Esophagus squamous epithelium (tissue), 5 donors: ENCODE measurements at regions not wholly inside any gene's neighbourhood (a gene's known extent, or its start where the extent isn't known, plus 50 kb on each side); places are given as distances from the start of the nearest gene placed in this dataset.

ENCODE experiments used
- DNase-seq: peaks from one replicate; lab custom pipeline; 2025; lab: John Stamatoyannopoulos, UW
- H3K27ac ChIP-seq, 4 donors: fragments of 200-600 bp; sonication (generic); one replicate each; pipeline ENCODE4 v1.5.1; 2016 to 2019; ENCODE audit warnings: mild to moderate bottlenecking in 1 of 4
- H3K27me3 ChIP-seq, 4 donors: fragments of 200-600 bp; sonication (generic); 1 replicate in 3 of 4; 2 replicates in 1 of 4; pipeline versions ENCODE4 v1.5.1 to v1.6.0; 2017 to 2021; ENCODE audit warnings: antibody characterized with exemption in 1 of 4
- H3K36me3 ChIP-seq, 3 donors: fragments of 200-600 bp; sonication (generic); one replicate each; pipeline ENCODE4 v1.5.1; 2016 to 2019
- H3K4me1 ChIP-seq, 3 donors: fragments of 200-600 bp; sonication (generic); one replicate each; pipeline ENCODE4 v1.5.1; 2017 to 2019
- H3K4me3 ChIP-seq, 4 donors: fragments of 200-600 bp; sonication (generic); 1 replicate in 3 of 4; 2 replicates in 1 of 4; pipeline ENCODE4 v1.5.1; 2016 to 2019; ENCODE audit warnings: mild to moderate bottlenecking in 2 of 4, moderate library complexity in 1 of 4
- H3K9me3 ChIP-seq, 3 donors: fragments of 200-600 bp; sonication (generic); one replicate each; pipeline ENCODE4 v1.5.1; 2016 to 2019
- POLR2A ChIP-seq, 4 donors: fragments of 450-650 bp; IDR thresholded peaks; one replicate each; pipeline ENCODE4 v1.6.1; 2017; ENCODE audit warnings: antibody characterized with exemption in 4 of 4, mild to moderate bottlenecking in 4 of 4, moderate library complexity in 3 of 4
- WGBS, 2 donors: methylation state at CpG; one replicate each; pipeline ENCODE4 v1.1.5; 2018; 5-methylcytosine and 5-hydroxymethylcytosine counted together
- intact Hi-C: fragments of 100-400 bp; cut with DNase I; formaldehyde crosslinking; loops from one replicate; pipeline ENCODE4 v1.15.0; 2022
- TF ChIP-seq, protein P1 (sequence below), 6 experiments: fragments of 450-650 bp in 4 of 6; fragments of 200-600 bp in 2 of 6; sonication (generic) in 2 of 6; IDR thresholded peaks; one replicate each; pipeline ENCODE4 v1.5.1; 2016 to 2019; ENCODE audit warnings: antibody characterized with exemption in 6 of 6, mild to moderate bottlenecking in 4 of 6, moderate library complexity in 4 of 6
- donor health status: DM: yes; HTN: yes; CAD: no.

DNA sequence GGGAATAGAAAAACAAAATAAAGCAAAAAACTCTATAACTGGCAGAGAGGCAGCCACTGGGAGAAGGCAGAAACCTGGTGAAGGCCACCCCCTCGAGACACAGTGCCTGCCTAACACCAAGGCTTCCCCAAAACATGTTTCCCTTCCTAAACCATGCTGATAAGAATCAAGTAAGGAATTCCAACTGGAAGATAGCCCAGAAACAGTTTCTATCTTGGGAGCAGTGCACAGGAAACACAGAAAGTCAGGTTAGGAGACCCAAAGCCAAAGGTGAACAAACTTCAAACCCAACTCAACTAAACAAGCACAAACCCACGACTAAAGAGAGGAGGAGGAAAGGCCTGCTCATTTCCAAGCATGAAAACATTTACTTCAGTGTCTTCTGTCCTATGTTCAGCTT lies 433.7 kb upstream of the RGS17 start:
- no peaks in the 10 kb centered on the region for H3K27me3 ChIP-seq
- no peaks in the 10 kb centered on the region for H3K36me3 ChIP-seq
- TF ChIP-seq, protein P1, sequence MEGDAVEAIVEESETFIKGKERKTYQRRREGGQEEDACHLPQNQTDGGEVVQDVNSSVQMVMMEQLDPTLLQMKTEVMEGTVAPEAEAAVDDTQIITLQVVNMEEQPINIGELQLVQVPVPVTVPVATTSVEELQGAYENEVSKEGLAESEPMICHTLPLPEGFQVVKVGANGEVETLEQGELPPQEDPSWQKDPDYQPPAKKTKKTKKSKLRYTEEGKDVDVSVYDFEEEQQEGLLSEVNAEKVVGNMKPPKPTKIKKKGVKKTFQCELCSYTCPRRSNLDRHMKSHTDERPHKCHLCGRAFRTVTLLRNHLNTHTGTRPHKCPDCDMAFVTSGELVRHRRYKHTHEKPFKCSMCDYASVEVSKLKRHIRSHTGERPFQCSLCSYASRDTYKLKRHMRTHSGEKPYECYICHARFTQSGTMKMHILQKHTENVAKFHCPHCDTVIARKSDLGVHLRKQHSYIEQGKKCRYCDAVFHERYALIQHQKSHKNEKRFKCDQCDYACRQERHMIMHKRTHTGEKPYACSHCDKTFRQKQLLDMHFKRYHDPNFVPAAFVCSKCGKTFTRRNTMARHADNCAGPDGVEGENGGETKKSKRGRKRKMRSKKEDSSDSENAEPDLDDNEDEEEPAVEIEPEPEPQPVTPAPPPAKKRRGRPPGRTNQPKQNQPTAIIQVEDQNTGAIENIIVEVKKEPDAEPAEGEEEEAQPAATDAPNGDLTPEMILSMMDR (IDR thresholded peaks at IDR 0.05): no peak
- TF ChIP-seq POLR2A (IDR thresholded peaks at IDR 0.05): no peak
- H3K27ac ChIP-seq: no peak overlapping the region
- H3K9me3 ChIP-seq: no peaks in the 10 kb centered on the region
- 13 to 17% methylated on average over 2 of the region's 2 CpGs for WGBS, 2 donors
- no peak for DNase-seq
- no peaks in the 10 kb centered on the region for H3K4me1 ChIP-seq
- intact Hi-C loops: no loop called here
- no peak overlapping the region for H3K4me3 ChIP-seq

DNA sequence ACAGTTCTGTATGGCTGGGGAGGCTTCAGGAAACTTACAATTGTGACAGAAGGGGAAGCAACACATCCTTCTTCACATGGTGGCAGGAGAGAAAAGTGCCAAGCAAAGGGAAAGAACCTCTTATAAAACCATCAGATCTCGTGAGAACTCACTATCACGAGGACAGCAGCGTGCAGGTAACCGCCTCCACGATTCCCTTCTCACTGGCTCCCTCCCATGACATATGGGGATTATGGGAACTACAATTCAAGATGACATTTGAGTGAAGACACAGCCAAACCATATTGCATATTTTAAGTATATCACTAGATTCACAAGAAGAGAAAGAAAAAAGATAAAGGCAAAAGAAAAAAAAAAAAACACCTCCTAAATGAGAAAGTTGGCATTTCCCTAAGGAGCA lies 431.9 kb upstream of the RGS17 start:
- no peak for TF ChIP-seq POLR2A (IDR thresholded peaks at IDR 0.05)
- TF ChIP-seq, protein P1 (IDR thresholded peaks at IDR 0.05): no peak
- Histone ChIP-seq H3K4me3 (no peak overlapping the region), H3K27me3 (no peaks in the 10 kb centered on the region), H3K4me1 (no peaks in the 10 kb centered on the region), H3K36me3 (no peaks in the 10 kb centered on the region), H3K27ac (no peak overlapping the region), H3K9me3 (no peaks in the 10 kb centered on the region)
- no peak for DNase-seq
- intact Hi-C loops: no loop called here
- WGBS, 2 donors: 33 to 82% methylated on average over 2 to 5 of the region's 5 CpGs

DNA sequence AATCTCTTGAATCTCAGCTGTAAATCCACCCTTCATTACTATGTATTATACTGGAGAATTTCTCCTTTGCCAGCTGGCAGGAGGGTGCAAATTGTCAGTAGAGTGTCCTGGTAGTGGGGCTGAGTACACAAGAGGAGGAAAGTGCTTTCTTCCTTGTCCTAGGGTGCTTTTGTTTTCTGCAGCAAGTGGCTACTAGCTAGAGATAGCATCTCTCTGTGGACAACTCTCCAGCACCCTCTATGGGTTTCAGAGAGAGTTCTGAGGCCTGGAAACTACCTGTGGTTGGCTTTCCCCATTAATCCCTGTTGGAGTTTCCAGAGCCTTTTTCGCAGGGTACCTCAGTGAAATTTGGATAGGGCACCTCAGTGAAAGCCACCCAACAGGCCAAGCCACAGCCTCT lies 422.5 kb upstream of the RGS17 start:
- no peak for DNase-seq
- H3K4me3 ChIP-seq: no peak overlapping the region
- TF ChIP-seq, protein P1 (IDR thresholded peaks at IDR 0.05): no peak
- no peak for TF ChIP-seq POLR2A (IDR thresholded peaks at IDR 0.05)
- H3K4me1 ChIP-seq: no peaks in the 10 kb centered on the region
- H3K36me3 ChIP-seq: no peaks in the 10 kb centered on the region
- no peaks in the 10 kb centered on the region for H3K27me3 ChIP-seq
- intact Hi-C loops: no loop called here
- no peak overlapping the region for H3K27ac ChIP-seq
- WGBS, 2 donors: 67 to 73% methylated on average over 1 of the region's 1 CpG
- no peaks in the 10 kb centered on the region for H3K9me3 ChIP-seq

DNA sequence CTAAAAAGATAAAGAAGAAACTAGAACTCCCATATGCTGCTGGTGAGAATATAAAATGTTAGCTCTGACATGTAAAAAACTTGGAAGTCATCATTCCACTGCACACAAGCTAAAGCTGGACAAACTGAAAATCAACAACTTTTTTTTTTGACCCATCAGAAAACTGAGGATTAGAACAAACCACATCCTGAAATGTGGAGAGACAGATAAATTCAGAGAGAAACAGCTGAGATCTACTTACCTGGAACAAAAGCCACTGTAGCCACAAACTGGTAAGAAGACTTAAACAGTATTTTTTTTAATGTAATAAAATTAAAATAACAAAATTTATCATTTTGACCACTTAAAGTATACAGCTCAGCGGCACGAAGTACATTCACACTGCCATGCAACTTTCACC lies 408.5 kb upstream of the RGS17 start:
- WGBS, 2 donors: 45 to 61% methylated on average over 2 of the region's 2 CpGs
- peaks cover 0 to 18% (median 0%) of the 10 kb centered on the region in 3 donors for H3K9me3 ChIP-seq
- H3K4me1 ChIP-seq: no peaks in the 10 kb centered on the region
- intact Hi-C loops: no loop called here
- no peaks in the 10 kb centered on the region for H3K27me3 ChIP-seq
- no peak for DNase-seq
- TF ChIP-seq POLR2A (IDR thresholded peaks at IDR 0.05): no peak
- TF ChIP-seq, protein P1 (IDR thresholded peaks at IDR 0.05): no peak
- no peak overlapping the region for H3K27ac ChIP-seq
- H3K36me3 ChIP-seq: no peaks in the 10 kb centered on the region
- no peak overlapping the region for H3K4me3 ChIP-seq

DNA sequence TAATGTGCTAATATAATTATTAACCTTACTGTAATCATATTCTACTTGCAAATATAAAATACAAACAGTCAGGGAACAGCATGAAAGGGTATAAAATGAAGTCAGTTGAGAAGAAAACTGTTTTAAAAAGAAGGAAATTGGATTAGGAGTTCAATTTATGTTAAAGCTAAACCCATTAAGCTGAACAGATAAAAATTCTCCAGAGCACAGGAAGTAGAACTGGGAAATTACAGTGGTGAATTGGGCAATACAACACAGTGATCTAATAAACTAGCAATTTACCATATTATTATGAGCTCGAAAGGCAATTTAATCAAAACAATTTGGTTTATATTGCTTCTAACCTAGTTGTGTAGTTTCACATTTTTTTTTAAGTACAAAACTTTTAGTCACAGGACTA lies 407.4 kb upstream of the RGS17 start:
- H3K27me3 ChIP-seq: no peaks in the 10 kb centered on the region
- no peak for TF ChIP-seq POLR2A (IDR thresholded peaks at IDR 0.05)
- TF ChIP-seq, protein P1 (IDR thresholded peaks at IDR 0.05): no peak
- 67 to 76% methylated on average over 1 of the region's 1 CpG for WGBS, 2 donors
- no peaks in the 10 kb centered on the region for H3K36me3 ChIP-seq
- intact Hi-C loops: no loop called here
- no peaks in the 10 kb centered on the region for H3K4me1 ChIP-seq
- peaks cover 0 to 15% (median 0%) of the 10 kb centered on the region in 3 donors for H3K9me3 ChIP-seq
- H3K27ac ChIP-seq: no peak overlapping the region
- H3K4me3 ChIP-seq: no peak overlapping the region
- DNase-seq: no peak
